NOMO-1 treated with dmso at 0.1 percent for 144 hours (cell line): ENCODE measurements at regions not wholly inside any gene's neighbourhood (a gene's known extent, or its start where the extent isn't known, plus 50 kb on each side); places are given as distances from the start of the nearest gene placed in this dataset.

Experiments
- DNase-seq: peaks from one replicate; lab custom pipeline; 2025; ENCODE audit not compliant: unreplicated experiment; lab: John Stamatoyannopoulos, UW

- DNase-seq = no peak
Observed at GRCh38 chr13:89925107-89925506, 1422.4 kb upstream of the MIR17HG start.

- DNase-seq = no peak
Observed at GRCh38 chr13:89930861-89931260, 1416.6 kb upstream of the MIR17HG start.

- no peak for DNase-seq
Observed at GRCh38 chr13:89932902-89933301, 1414.6 kb upstream of the MIR17HG start.

- no peak for DNase-seq
Observed at GRCh38 chr13:89936256-89936655, 1411.2 kb upstream of the MIR17HG start.

- no peak for DNase-seq
Observed at GRCh38 chr13:89937420-89937819, 1410.1 kb upstream of the MIR17HG start.

GRCh38 chr13:89940383-89940782 lies 1407.1 kb upstream of the MIR17HG start:
- no peak for DNase-seq

- no peak for DNase-seq
Observed at GRCh38 chr13:89943139-89943538, 1404.3 kb upstream of the MIR17HG start.

- DNase-seq = no peak
Observed at GRCh38 chr13:89950225-89950624, 1397.3 kb upstream of the MIR17HG start.

- DNase-seq = no peak
Observed at GRCh38 chr13:89951341-89951740, 1396.1 kb upstream of the MIR17HG start.

GRCh38 chr13:89953581-89953980 lies 1393.9 kb upstream of the MIR17HG start:
- DNase-seq = no peak

GRCh38 chr13:89955773-89956172 lies 1391.7 kb upstream of the MIR17HG start:
- no peak for DNase-seq

- no peak for DNase-seq
Observed at GRCh38 chr13:89959074-89959473, 1388.4 kb upstream of the MIR17HG start.

- DNase-seq = no peak
Observed at GRCh38 chr13:89965252-89965651, 1382.2 kb upstream of the MIR17HG start.

GRCh38 chr13:89966524-89966923 lies 1381.0 kb upstream of the MIR17HG start:
- DNase-seq = no peak

GRCh38 chr13:89967701-89968100 lies 1379.8 kb upstream of the MIR17HG start:
- no peak for DNase-seq

GRCh38 chr13:89968470-89968869 lies 1379.0 kb upstream of the MIR17HG start:
- DNase-seq = peak; percentile 50

- no peak for DNase-seq
Observed at GRCh38 chr13:89970353-89970709, 1377.2 kb upstream of the MIR17HG start.

GRCh38 chr13:89977203-89977602 lies 1370.3 kb upstream of the MIR17HG start:
- DNase-seq = no peak

GRCh38 chr13:89980896-89981295 lies 1366.6 kb upstream of the MIR17HG start:
- no peak for DNase-seq

GRCh38 chr13:89982407-89983095 lies 1364.9 kb upstream of the MIR17HG start:
- peak; percentile 53 for DNase-seq

GRCh38 chr13:89988206-89988605 lies 1359.3 kb upstream of the MIR17HG start:
- no peak for DNase-seq

GRCh38 chr13:90003566-90003965 lies 1343.9 kb upstream of the MIR17HG start:
- DNase-seq = no peak

GRCh38 chr13:90008707-90009149 lies 1338.8 kb upstream of the MIR17HG start:
- no peak for DNase-seq
